GM23248 (cell line): ENCODE measurements at regions not wholly inside any gene's neighbourhood (a gene's known extent, or its start where the extent isn't known, plus 50 kb on each side); places are given as distances from the start of the nearest gene placed in this dataset.

Experiments used
- EZH2 ChIP-seq: fragments of 200-600 bp; sonication (generic); IDR thresholded peaks from 2 replicates; pipeline ENCODE4 v1.6.1; 2018; ENCODE audit warnings: antibody characterized with exemption, mild to moderate bottlenecking; ENCODE audit not compliant: insufficient read depth, poor library complexity, severe bottlenecking
- EZH2phosphoT487 ChIP-seq: fragments of 200-600 bp; sonication (generic); IDR thresholded peaks from 2 replicates; pipeline ENCODE4 v1.6.1; 2018; ENCODE audit warnings: antibody characterized with exemption, moderate library complexity, mild to moderate bottlenecking, low read depth; ENCODE audit not compliant: insufficient read depth

DNA sequence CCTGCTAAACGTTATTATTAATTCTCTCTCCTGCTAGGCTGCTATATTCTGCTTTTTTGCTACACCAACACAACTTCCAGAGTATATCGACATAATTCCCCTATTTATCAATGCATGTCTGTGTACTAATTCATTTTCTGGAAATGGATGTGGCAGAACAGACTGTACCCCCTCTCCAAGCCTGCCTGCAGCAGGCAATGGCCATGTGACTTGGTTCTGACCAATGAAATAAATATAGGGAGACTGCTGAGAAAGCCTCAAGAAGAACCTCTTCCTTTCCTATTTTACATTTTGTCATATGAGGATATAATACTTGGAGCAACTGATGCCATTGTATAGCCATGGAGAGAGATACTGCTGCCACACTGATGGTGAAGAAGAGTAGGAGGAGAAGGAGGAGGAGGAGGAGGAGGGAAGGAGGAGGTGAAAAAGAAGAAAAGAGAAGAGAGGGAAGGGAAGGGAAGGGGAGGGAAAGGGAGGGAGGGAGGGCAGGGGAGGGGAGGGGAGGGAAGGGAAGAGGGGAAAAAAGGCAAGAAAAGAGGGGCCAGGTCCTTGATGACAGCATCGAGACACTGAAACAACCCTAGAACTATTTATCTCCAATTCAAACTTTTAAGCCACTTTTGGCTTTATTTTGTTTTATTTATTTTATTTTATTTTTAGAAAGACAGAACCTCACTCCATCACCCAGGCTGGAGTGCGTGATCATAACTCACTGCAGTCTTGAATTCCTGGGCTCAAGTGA lies 57.0 kb upstream of the SPP1 start:
- TF ChIP-seq EZH2 (no peak), EZH2phosphoT487 (no peak)
